ENCODE measurements at regions not wholly inside any gene's neighbourhood (a gene's known extent, or its start where the extent isn't known, plus 50 kb on each side); places are given as distances from the start of the nearest gene placed in this dataset.
A peak's percentile ranks its signal among the peaks of the same experiment; 100 is the strongest.

- no peaks in the 10 kb centered on the region for H3K36me3 ChIP-seq
- intact Hi-C loops (cut with DNase I), result loop anchor here in 5 of 10 donors (5.0 to 10.0 kb wide), 3 partner anchors 161 to 171 kb away; no protein-coding TSS in a partner anchor
- no peak overlapping the region for H3K4me3 ChIP-seq
- 84 to 87% (median 86%) methylated on average over 12 of the region's 12 CpGs for WGBS, 4 donors
- H3K4me1 ChIP-seq, result no peaks in the 10 kb centered on the region
- no peak overlapping the region for H3K27ac ChIP-seq
- no peak for DNase-seq
- no peaks in the 10 kb centered on the region for H3K9me3 ChIP-seq
- H3K27me3 ChIP-seq, result no peaks in the 10 kb centered on the region
- no peak for ATAC-seq
- peak in 11 of 12 donors; percentile 14 to 50 (median 37) for TF ChIP-seq CTCF (IDR thresholded peaks at IDR 0.05)
- no peak for TF ChIP-seq POLR2A (IDR thresholded peaks at IDR 0.05)
Measured at GRCh38 chr16:73713778-73714495, 582.7 kb upstream of the PSMD7 start.

- H3K27ac ChIP-seq, result no peak overlapping the region
Measured at GRCh38 chr16:73713251-73713650, 583.4 kb upstream of the PSMD7 start.

GRCh38 chr16:73711406-73712080, 585.1 kb upstream of the PSMD7 start:
- DNase-seq (no peak), ATAC-seq (no peak)
- intact Hi-C loops (cut with DNase I), result loop anchor here in 5 of 10 donors (5.0 to 10.0 kb wide), 3 partner anchors 163 to 173 kb away; no protein-coding TSS in a partner anchor
- TF ChIP-seq POLR2A (IDR thresholded peaks at IDR 0.05) (no peak), CTCF (IDR thresholded peaks at IDR 0.05) (no peak)
- H3K27ac ChIP-seq, result no peak overlapping the region
- H3K36me3 ChIP-seq, result no peaks in the 10 kb centered on the region
- no peaks in the 10 kb centered on the region for H3K9me3 ChIP-seq
- H3K4me3 ChIP-seq, result no peak overlapping the region
- 73 to 81% (median 78%) methylated on average over 4 of the region's 4 CpGs for WGBS, 4 donors
- H3K4me1 ChIP-seq, result no peaks in the 10 kb centered on the region
- H3K27me3 ChIP-seq, result no peaks in the 10 kb centered on the region

More at GRCh38 chr16:73713251-73713650, 583.4 kb upstream of the PSMD7 start:
- Histone ChIP-seq H3K4me1 (no peaks in the 10 kb centered on the region), H3K36me3 (no peaks in the 10 kb centered on the region), H3K27me3 (no peaks in the 10 kb centered on the region), H3K9me3 (no peaks in the 10 kb centered on the region), H3K4me3 (no peak overlapping the region)
- ATAC-seq (no peak), DNase-seq (no peak)
- 72 to 79% (median 77%) methylated on average over 8 of the region's 8 CpGs for WGBS, 4 donors
- TF ChIP-seq POLR2A (IDR thresholded peaks at IDR 0.05) (no peak), CTCF (IDR thresholded peaks at IDR 0.05) (no peak)
- intact Hi-C loops (cut with DNase I), result loop anchor here in 5 of 10 donors (5.0 to 10.0 kb wide), 3 partner anchors 162 to 172 kb away; no protein-coding TSS in a partner anchor

GRCh38 chr16:73710526-73710925, 586.1 kb upstream of the PSMD7 start:
- H3K27ac ChIP-seq, result no peak overlapping the region
- no peaks in the 10 kb centered on the region for H3K9me3 ChIP-seq
- TF ChIP-seq CTCF (IDR thresholded peaks at IDR 0.05) (no peak), POLR2A (IDR thresholded peaks at IDR 0.05) (no peak)
- DNase-seq, result no peak
- intact Hi-C loops (cut with DNase I), result loop anchor here in 5 of 10 donors (5.0 to 10.0 kb wide), 3 partner anchors 164 to 174 kb away; no protein-coding TSS in a partner anchor
- no peak overlapping the region for H3K4me3 ChIP-seq
- 78 to 83% (median 79%) methylated on average over 9 of the region's 9 CpGs for WGBS, 4 donors
- ATAC-seq, result no peak
- no peaks in the 10 kb centered on the region for H3K27me3 ChIP-seq
- H3K36me3 ChIP-seq, result no peaks in the 10 kb centered on the region
- H3K4me1 ChIP-seq, result no peaks in the 10 kb centered on the region
